Right lung (tissue), 2 donors: ENCODE measurements at regions not wholly inside any gene's neighbourhood (a gene's known extent, or its start where the extent isn't known, plus 50 kb on each side); places are given as distances from the start of the nearest gene placed in this dataset.
A peak's percentile ranks its signal among the peaks of the same experiment; 100 is the strongest.
"Not testable (repeated sequence)": the region's sequence is repeated elsewhere in the genome, so short reads cannot be mapped to it uniquely, and the experiment has no call there.

Experiments
- DNase-seq, 2 donors: peaks; one replicate each; pipeline ENCODE4 v3.0.0-alpha.2; 2013

DNA sequence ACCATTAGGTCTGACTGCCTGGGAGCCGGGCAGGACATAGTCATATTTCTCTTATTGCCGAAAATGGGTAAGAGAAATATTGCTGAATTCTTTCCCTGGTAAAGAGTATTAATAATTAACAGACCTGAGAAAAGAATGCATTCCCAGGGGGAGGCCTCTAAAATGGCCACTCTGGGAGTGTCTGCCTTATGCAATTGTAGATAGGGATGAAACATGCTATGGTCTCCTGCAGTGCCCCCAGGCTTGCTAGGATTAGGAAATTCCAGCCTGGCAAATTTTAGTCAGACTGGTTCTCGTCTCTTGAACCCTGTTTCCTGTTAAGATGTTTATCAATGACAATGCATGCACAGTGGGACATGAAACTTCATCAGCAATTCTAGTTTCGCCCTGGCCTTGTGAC is 975.7 kb downstream of the TBC1D32 start:
- DNase-seq = not testable (repeated sequence)

DNA sequence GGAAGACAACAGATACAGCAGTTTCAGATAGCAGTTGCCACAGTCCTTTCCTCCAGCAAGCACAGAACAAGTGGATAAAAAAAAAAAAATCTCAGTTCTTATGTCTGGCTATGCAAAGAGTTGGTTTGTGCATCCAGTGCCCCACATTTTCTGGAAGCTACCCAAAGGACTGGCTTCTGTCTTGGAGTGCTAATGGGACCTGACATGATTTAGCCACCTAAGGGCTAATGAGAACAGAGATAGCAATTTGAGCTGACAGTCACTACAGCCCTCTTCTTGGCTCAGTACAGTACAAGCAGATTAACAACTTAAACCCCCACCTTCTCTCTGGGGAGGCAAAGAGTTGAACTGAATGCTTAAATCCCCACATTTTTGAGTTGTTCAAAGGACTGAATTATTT is 976.8 kb downstream of the TBC1D32 start:
- no peak for DNase-seq

DNA sequence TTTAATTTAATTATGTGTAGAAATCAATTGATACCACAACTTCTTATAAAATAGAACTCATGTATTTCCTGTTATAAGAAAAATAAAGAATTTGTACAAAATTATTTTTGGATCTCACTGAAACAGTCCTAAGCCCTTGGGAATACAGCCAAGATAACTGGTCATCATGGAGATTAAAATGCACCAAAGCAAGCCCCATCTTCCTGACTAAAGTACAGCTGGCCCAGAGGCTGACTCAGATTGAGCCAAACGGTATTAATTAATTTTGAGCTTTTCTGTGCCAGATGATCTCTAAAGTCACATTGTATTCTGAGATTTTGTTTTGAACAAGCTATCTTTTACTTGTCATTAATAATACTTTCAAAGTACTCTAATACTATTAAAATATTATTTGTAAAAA is 978.5 kb downstream of the TBC1D32 start:
- peak in 1 of 2 donors; percentile 16 for DNase-seq

DNA sequence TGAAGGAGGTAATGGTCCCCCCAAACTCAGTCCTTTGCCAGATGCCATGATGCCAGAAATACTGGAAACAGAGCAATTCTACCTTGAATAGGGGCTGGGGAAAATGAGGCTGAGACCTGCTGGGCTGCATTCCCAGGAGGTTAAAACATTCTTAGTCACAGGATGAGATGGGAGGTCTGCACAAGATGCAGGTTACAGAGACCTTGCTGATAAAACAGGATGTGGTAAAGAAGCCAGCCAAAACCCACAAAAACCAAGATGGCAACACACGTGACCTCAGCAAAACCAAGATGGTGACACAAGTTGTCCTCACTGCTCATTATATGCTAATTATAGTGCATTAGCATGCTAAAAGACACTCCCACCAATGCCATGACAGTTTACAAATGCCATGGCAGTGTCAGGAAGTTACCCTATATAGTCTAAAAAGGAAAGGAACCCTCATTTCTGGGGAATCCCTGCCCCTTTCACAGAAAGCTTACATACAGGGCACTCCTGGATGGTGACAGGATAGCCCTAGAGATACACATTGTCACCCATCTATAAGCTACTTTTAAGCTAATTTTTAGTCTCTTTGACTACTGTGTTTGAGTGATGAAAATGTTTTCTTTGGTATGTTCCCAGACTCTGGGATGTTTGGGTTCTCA is 979.7 kb downstream of the TBC1D32 start:
- no peak for DNase-seq

DNA sequence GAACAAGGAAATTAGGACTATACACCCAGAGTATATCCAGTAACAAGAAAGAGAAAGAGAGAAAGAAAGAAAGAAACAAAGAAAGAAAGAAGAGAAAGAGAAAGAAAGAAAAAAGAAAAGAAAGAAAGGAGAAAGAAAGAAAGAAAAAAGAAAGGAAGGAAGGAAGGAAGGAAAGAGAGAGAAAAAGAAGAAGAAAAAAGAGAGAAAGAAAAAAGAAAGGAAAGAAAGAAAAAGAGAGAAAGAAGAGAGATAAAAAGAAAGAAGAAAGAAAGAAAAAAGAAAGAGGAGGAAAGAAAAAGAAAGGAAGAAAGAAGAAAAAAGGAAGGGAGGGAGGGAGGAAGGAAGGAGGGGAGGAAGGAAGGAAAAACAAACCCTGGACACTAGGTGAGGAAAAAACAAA is 981.8 kb downstream of the TBC1D32 start:
- no peak for DNase-seq

DNA sequence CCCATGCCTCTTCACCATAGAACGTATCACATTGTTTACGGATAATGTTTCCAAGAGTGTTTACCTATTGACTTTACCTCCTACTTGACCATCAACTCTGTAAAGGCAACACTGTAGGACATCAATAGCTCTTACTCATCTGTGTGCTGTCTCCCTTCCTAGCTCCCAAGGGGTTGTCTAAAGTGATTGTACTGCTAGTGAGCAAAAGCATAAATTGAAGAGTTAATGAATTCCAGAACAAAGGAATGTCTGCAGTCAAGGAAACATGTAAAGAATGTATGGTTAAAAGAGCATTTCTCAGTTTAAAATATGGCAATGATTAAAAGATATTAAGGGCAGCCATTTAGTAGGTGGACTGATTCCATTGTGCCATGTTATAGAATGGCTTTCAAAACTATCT is 985.4 kb downstream of the TBC1D32 start:
- DNase-seq = no peak

DNA sequence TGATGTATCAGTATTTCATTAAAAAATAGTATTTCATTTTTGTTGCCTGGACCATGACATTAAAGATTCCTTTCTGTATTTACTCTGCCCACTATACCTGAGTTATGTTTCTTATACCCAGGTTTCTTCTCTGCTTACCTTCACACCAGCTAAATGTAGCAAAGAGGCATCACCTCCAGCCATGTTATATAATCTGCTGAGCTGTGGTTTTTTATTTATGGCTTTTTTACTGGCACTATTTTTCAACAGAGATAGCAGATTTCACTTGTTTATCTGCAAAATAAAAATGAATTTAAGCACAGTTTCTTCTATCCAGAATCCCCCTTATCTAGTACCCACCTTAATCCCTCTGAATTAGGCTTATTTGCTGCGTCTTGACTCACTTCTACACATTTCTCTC is 979.0 kb upstream of the MAN1A1 start:
- DNase-seq = no peak

DNA sequence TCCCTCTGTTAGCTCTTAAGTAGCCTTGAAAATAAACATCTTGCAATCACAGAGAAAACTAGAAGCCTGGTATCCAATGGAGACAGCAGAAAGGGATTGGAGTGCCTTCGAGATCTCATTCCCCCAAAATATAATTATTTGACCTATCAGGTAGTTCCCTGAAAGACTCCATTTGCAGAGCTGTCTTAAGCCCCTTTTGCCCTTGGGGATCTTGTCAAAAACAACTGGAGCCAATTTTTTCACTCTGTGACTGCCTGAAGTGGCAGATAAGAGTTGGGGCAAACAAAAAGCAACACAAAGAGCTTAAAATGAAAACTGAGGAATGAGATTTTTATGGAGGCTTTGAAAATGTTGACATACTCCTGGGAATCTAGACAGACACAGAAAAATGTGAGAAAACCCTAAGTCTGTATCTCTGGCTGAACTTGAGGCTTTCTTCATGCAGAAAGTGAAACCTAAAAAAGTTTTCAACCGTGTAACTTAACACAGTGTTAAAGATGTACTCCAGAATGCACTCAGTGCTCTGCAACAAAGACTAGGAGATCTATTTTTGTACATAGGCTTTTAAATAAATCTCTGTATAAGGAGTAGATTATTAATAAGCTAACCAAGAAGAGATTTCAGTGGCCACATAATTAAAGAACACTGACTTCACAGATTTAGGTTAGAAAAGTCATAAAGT is 971.1 kb upstream of the MAN1A1 start:
- DNase-seq = no peak

DNA sequence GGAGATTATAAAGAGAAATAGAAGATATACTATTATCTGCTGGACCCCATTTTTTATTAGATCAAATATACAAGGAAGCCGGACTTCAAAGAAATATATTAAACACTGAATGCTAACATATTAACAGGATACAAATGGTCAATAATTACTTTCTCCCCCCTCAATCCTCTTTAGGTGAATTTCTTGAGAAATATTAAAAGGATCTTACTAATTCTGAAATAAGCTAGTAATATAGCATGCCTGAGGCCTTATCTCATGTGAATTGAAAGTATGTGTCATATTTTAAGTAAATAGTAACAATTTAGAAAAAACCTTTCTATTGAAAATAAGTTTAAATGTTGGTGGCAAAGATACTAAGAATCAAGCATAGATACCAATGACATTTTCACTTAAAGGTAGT is 954.7 kb upstream of the MAN1A1 start:
- no peak for DNase-seq

DNA sequence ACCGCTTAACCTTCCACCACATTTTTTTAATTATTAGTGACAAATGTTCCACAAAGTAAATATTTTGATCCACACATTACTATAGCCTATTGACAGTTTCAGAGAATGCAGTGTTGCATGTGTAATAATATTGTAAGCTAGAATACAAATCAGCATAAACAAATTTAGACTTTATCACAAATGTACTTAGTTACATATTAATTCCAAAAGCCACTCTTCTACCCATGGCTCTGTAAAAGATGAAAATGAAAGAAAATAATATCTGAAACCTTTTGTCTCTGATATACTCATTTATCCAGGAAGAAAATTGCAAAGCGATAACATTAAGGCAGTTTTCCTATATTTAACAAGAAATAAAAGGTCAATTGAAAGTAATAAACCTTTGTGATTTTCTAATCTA is 954.0 kb upstream of the MAN1A1 start:
- no peak for DNase-seq

DNA sequence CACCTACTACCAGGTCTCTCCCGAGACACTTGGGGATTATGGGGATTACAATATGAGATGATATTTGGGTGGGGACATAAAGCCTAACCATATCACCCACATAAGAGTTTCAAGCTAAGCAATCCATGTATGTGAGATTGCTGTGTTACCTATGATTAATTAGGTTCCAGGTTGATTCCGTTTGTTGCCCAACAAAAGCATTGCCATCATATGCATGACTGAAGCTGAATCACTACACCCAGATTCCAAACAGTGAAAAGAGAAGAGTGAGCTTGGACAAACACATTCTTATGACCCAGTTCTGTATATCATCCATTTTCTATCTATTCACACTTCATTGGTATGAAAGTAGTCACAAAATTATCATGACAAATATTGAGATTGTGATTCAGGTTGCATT is 952.5 kb upstream of the MAN1A1 start:
- DNase-seq = no peak

DNA sequence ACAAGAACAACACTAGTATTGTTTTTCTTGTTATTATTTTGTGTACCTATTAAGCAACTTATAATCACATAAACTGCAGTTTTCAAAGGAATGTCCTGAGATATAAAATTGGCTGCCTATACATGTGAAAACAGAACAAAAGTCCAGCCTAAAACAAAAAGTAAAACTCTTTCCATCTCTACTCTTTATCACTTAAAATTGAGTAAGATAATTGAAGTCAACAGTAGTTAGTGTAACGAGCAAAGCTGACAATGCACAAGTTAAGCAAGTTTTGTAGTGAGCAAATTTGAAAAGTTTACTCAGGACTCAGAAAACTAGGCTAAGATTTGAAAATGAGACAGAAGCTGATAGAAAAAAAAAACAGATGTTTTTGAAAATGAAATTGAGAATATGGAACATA is 941.4 kb upstream of the MAN1A1 start:
- no peak for DNase-seq

DNA sequence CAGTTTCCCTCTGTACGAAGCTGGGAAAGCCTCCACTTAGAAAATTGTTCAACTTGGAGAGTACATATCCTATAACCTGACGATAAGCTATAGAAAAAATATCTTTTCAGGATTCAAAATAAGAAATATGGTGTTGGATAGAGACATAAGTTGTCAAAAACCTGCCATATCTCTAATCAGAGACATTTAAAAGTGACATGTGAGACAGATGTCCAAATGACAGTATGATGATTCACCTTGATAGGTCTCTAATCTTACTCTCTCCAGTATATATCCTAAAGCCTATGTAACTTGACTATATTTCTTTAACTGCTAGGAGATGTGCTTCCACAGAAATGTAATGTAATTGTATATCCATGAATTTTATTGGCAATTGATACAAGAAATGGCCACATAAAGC is 932.4 kb upstream of the MAN1A1 start:
- no peak for DNase-seq

DNA sequence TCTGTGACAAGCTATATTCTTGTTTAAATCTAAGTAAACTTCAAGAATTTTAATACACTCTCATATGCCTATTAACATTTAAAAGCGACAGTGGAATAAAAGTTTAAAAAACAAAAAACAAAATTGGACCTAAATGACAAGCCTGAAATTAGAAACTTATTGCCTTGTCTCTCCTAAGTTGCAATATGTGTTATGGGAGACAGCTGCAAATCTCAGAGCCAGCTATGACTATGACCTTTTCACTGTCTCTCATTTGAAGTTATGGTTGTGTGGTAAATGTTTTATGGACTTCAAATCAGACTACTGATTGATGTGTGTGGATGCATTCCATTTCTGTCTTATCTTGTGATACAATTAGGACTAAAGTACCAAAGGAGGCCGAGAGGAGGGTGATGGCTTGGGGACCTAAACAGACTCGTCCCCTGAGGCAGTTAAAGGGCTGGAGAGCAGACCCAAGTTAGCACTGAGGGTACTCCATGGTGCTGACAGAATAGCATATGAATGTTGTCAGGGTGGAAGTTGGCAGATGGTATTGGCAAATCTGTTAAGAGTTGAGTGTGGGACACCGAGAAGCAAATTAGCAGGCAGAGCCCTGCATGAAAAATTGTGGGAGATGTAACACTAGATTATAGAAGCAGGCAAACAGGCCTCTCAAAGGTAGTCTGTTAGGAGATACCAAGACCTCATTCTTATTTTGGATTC is 930.1 kb upstream of the MAN1A1 start:
- DNase-seq = no peak

DNA sequence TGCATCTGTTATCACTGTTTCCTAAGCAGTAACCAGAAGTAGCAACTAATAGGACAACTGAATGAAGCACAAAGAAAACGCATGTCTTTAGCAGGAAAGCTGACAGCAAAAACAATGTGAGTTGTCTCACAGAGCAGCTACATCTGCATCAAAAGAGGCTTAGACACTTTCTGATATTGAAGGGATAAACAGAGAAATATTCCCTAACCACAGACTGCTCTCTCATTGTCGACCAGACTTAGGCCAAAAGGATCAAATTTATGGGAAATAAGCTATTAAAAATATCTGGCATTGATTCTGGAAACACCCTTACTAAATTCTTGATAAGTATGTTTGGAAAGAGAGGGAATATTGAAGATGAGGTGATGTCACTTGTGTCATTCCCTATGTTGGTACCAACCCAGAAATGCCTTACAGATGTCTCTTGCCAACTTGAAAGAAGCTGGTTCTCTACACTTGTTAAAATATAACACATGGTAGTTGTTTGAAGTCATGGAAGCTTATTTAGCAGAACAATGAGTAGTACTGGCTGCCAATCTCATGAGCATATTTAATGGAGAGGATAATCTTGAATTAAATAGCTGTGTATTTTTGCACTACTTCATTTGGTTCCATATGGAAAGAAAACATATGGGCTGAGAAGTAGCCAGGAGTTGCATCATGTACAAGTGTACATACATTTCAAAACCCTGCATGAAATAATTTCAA is 929.3 kb upstream of the MAN1A1 start:
- DNase-seq = peak; percentile 16 to 29

DNA sequence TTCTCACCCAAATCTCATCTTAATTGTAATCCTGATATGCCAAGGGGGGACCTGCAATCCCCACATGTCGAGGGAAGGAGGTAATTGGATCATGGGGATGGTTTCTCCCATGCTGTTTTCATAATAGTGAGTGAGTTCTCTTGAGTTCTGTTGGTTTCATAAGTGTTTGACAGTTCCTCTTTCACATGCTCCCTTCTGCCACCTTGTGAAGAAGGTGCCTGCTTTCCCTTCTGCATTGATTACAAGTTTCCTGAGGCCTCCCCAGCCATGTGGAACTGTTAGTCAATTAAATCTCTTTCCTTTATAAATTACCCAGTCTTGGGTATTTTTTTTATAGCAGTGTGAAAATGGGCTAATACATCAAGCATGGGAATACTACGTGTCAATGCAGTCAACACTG is 925.0 kb upstream of the MAN1A1 start:
- DNase-seq = no peak

DNA sequence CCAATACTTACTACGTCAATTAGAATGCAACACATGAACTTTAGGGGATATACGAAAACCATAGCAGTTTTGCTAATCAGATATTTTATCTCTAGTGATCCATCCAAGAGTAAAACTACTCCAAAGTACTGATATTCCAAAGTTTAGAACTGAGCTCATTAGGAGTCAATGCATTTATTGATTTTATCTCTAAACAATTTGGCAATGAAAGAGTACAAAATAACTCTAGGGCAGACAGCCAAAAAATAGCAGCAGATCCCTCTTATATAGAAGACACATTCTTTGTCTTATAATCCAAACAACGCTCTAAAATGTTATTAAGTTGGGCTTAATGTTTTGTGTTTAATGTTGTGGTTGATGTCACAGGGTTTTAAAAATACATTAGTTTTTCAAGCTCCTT is 923.9 kb upstream of the MAN1A1 start:
- DNase-seq = no peak

DNA sequence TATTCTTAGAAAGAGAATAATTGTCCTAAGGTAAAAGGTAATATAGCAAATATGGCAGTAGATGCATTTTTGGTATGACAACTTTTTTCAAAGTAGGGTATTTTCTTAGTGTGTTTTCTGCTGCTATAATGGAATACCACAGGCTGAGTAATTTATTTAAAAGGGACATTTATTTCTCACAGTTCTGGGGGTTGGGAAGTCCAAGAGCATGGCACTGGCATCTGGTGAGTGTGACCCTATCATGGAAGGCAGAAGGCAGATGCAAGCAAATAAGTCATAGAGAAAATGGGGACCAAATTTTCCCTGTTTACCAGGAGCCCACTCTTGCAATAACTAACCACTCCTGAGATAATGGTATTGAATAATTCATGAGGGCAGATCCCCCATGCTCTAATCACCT is 922.5 kb upstream of the MAN1A1 start:
- no peak for DNase-seq

DNA sequence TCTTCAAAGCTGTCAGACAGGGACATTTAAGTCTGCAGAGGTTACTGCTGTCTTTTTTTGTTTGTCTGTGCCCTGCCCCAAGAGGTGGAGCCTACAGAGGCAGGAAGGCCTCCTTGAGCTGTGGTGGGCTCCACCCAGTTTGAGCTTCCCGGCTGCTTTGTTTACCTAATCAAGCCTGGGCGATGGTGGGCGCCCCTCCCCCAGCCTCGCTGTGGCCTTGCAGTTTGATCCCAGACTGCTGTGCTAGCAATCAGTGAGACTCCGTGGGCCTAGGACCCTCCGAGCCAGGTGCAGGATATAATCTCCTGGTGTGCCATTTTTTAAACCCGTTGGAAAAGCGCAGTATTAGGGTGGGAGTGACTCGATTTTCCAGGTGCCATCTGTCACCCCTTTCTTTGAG is 918.7 kb upstream of the MAN1A1 start:
- DNase-seq = not testable (repeated sequence)

DNA sequence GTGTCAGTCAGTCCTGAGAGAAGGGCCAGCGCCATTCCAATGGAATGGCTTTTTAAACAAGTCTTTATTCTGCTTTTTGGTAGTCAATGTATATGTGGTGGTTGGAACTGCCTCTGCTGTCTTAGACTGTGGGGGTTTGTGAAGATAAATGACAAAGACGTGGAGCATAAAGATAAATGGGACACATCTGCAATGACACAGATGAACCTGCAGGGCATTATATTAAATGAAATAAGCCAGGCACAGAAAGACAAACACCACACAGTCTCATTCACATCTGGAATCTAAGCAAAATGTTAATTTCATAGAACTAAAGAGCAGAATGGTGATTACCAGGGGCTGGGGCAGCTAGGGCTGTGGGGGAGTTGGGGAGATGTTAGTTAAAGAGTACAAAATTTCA is 912.8 kb upstream of the MAN1A1 start:
- no peak for DNase-seq

DNA sequence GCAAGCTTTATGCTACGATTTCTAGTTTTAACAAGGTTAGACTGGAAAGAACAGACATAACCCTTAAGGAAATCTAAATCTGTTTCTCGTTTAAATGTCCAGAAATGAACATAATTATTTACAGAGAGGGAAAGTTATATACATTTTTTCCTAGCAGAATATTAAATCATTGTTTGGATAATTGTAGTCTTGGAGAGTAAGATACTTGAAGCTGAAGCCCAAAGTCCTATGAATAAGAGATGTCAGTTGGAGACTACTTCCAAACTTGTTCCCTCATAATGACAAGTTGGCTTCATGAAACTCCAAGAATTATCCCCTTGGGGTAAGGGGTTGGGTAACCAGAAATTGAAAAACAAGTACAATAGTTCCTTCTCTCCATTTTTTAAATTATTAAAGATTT is 911.1 kb upstream of the MAN1A1 start:
- no peak for DNase-seq

DNA sequence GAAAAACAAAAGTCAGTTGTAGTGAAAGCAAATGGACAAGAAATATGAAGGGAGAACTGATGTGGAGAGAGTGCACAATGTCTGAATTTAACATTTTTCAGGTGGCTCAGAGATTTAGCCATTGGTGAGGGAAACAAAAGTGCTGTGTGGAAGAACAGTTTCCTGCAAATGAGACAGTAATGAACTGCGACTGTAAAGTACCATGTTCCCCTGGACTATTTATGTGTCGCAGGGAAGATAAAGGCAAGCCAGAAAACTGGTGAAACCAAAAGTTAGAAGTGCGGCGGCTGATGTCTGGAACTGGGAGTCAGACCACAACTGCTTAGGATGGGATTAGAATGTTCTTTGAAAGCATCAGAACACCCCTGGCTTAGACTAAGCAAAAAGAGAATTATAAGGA is 905.1 kb upstream of the MAN1A1 start:
- no peak for DNase-seq

DNA sequence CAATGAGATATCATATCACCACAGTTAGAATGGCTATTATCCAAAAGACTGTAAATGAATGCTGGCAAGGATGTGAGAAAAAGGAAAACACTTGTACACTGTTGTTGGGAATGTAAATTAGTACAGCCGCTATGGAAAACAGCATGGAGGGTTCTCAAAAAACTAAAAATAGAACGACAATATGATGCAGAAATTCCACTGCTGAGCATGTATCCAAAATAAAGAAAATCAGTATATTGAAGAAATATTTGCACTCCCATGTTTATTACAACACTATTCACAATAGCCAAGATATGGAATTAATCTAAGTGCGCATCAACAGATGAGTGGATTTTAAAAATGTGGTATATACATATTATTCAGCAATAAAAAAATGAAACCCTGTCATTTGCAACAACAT is 898.9 kb upstream of the MAN1A1 start:
- DNase-seq = no peak
